Transverse colon (tissue), 4 donors: ENCODE measurements at regions not wholly inside any gene's neighbourhood (a gene's known extent, or its start where the extent isn't known, plus 50 kb on each side); places are given as distances from the start of the nearest gene placed in this dataset.

Source experiments
- DNase-seq: peaks from one replicate; pipeline ENCODE4 v3.0.0-alpha.2; 2019
- H3K27ac ChIP-seq, 4 donors: fragments of 200-600 bp; sonication (generic); 2 replicates each; pipeline ENCODE4 v1.5.1; 2016 to 2018; ENCODE audit warnings: inconsistent platforms in 4 of 4
- H3K27me3 ChIP-seq: fragments of 200-600 bp; sonication (generic); 2 replicates; pipeline ENCODE4 v1.5.1; 2017; ENCODE audit warnings: inconsistent platforms
- H3K36me3 ChIP-seq, 4 donors: fragments of 200-600 bp; sonication (generic); 2 replicates each; pipeline ENCODE4 v1.5.1; 2017 to 2019; ENCODE audit warnings: inconsistent platforms in 4 of 4
- H3K4me1 ChIP-seq, 4 donors: fragments of 200-600 bp; sonication (generic); 2 replicates each; pipeline ENCODE4 v1.5.1; 2017 to 2020; ENCODE audit warnings: inconsistent platforms in 4 of 4
- H3K4me3 ChIP-seq, 4 donors: fragments of 200-600 bp; sonication (generic); 1 replicate in 1 of 4; 2 replicates in 3 of 4; pipeline versions ENCODE4 v1.5.1 to v1.6.1; 2017 to 2019; ENCODE audit warnings: inconsistent platforms in 4 of 4
- H3K9me3 ChIP-seq, 2 donors: fragments of 200-600 bp; sonication (generic); 2 replicates each; pipeline ENCODE4 v1.5.1; 2017 to 2019; ENCODE audit warnings: inconsistent platforms in 2 of 2
- EP300 ChIP-seq: sonication (generic); formaldehyde crosslinking; IDR thresholded peaks from one replicate; pipeline ENCODE4 v1.6.1; 2017; ENCODE audit warnings: antibody characterized with exemption, low read depth
- POLR2A ChIP-seq: fragments of 450-650 bp; IDR thresholded peaks from one replicate; pipeline ENCODE4 v1.6.1; 2016; ENCODE audit warnings: antibody characterized with exemption, mild to moderate bottlenecking, moderate library complexity
- POLR2AphosphoS5 ChIP-seq, 3 donors: sonication (generic); formaldehyde crosslinking; IDR thresholded peaks; one replicate each; pipeline ENCODE4 v1.6.1; 2016; ENCODE audit warnings: antibody characterized with exemption in 3 of 3
- WGBS, 2 donors: methylation state at CpG; one replicate each; pipeline ENCODE4 v1.1.5; 2018; ENCODE audit warnings: low coverage in 1 of 2; 5-methylcytosine and 5-hydroxymethylcytosine counted together
- in situ Hi-C, 4 donors: fragments of 200-750 bp; cut with MboI; loops; one replicate each; pipeline versions ENCODE4 v1.15.0 to v1.15.1; 2017; ENCODE audit warnings: low sequenced_read_pairs in 3 of 4, low pct_ligation_motif_present in 1 of 4, low pct_unique_long_range_greater_than_20kb in 1 of 4
- intact Hi-C: fragments of 100-400 bp; cut with DNase I; formaldehyde crosslinking; loops from one replicate; pipeline ENCODE4 v1.15.1; 2023; ENCODE audit warnings: low total_unique reads
- TF ChIP-seq, protein P1 (sequence below), 5 experiments: fragments of 200-600 bp in 3 of 5; fragments of 450-650 bp in 2 of 5; sonication (generic) in 3 of 5; IDR thresholded peaks; 1 replicate in 2 of 5; 2 replicates in 3 of 5; pipeline ENCODE4 v1.5.1; 2016 to 2017; ENCODE audit warnings: antibody characterized with exemption in 5 of 5, inconsistent platforms in 3 of 5, mild to moderate bottlenecking in 2 of 5, moderate library complexity in 1 of 5

DNA sequence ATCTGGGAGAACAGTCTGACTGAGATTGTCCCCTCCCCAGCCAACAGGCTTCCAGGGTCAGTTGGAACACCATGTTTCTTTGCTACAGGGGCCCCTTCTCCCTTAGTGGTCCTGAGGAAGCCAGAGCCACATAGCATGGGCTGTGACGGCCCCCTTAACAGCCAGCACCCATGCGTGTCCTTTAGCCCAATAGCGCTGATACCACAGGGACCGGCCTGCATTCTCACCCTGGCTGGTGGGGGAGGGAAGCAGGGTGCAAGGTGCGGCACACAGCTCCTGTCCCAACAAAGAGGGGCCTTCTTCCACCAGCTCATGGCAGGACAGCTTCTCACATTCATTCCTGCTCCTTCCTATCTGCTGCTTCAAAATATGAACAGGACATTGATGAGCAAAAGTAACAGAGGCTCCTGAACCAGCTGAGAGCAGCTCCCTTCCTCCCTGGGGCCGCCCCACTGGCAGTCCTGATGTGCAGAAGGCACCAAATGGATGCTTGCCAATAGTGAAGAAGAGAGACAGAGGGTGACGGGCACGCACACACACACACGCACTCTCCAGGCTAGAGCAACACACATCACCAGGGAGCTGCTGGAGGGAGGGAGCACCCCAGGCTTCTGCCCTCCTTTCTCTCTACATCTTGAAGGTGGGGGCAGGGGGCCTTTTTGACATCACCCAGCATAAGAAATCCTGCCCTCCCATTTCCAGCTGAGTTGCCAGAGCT is 99.4 kb downstream of the CRYAA start:
- TF ChIP-seq POLR2AphosphoS5 (IDR thresholded peaks at IDR 0.05) (no peak), EP300 (no peak), POLR2A (no peak)
- TF ChIP-seq, protein P1, sequence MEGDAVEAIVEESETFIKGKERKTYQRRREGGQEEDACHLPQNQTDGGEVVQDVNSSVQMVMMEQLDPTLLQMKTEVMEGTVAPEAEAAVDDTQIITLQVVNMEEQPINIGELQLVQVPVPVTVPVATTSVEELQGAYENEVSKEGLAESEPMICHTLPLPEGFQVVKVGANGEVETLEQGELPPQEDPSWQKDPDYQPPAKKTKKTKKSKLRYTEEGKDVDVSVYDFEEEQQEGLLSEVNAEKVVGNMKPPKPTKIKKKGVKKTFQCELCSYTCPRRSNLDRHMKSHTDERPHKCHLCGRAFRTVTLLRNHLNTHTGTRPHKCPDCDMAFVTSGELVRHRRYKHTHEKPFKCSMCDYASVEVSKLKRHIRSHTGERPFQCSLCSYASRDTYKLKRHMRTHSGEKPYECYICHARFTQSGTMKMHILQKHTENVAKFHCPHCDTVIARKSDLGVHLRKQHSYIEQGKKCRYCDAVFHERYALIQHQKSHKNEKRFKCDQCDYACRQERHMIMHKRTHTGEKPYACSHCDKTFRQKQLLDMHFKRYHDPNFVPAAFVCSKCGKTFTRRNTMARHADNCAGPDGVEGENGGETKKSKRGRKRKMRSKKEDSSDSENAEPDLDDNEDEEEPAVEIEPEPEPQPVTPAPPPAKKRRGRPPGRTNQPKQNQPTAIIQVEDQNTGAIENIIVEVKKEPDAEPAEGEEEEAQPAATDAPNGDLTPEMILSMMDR (IDR thresholded peaks at IDR 0.05), result no peak
- in situ Hi-C loops, result no loop called here
- no peaks in the 10 kb centered on the region for H3K4me1 ChIP-seq
- no peak for DNase-seq
- intact Hi-C loops, result no loop called here
- H3K4me3 ChIP-seq, result no peak overlapping the region
- H3K27ac ChIP-seq, result no peak overlapping the region
- WGBS, 2 donors, result 90 to 100% methylated on average over 1 to 6 of the region's 9 CpGs
- H3K36me3 ChIP-seq, result no peaks in the 10 kb centered on the region
- no peaks in the 10 kb centered on the region for H3K9me3 ChIP-seq
- peaks cover 20% of the 10 kb centered on the region for H3K27me3 ChIP-seq

DNA sequence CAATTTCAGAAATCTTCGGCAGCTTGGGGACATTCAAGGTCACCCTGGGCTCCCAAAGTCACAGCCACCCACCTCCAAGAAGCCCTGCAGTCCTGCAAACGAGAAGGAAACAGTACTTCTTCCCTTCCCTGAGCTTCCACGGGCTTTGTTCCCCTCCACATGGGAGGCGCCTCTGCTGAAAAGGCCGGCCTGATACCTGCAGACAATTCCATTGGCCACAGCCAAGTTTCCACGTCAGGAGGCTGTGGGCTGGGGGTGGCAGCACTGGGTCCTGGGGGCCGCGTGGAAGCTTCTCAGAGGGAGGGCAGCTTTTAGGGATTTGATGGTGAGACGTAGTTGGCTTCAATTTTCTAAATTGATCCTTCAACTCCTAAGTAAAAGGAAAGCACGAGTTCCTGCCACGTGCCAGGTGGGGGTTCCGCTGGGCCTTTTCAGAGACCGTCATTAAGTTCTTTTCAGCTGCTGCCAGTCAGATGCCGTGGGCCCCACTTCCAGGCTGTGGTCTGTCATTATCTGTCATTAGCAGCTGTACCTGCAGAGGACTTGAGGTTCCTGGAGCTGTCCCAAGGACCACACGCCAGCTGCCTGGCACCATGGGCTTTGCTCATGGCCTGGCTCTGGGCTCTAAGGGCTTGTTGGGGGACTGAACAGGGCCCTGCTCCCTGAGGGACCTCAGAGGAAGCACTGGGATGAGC is 98.7 kb downstream of the CRYAA start:
- in situ Hi-C loops (no loop called here), intact Hi-C loops (no loop called here)
- Histone ChIP-seq H3K36me3 (no peaks in the 10 kb centered on the region), H3K4me3 (no peak overlapping the region), H3K4me1 (no peaks in the 10 kb centered on the region), H3K9me3 (no peaks in the 10 kb centered on the region), H3K27ac (no peak overlapping the region), H3K27me3 (peaks cover 16% of the 10 kb centered on the region)
- 93% methylated on average over 15 of the region's 15 CpGs; no CpG with 5 or more reads in 1 of the 2 donors for WGBS, 2 donors
- TF ChIP-seq POLR2A (no peak), POLR2AphosphoS5 (IDR thresholded peaks at IDR 0.05) (no peak), EP300 (no peak)
- TF ChIP-seq, protein P1 (IDR thresholded peaks at IDR 0.05), result no peak
- no peak for DNase-seq

DNA sequence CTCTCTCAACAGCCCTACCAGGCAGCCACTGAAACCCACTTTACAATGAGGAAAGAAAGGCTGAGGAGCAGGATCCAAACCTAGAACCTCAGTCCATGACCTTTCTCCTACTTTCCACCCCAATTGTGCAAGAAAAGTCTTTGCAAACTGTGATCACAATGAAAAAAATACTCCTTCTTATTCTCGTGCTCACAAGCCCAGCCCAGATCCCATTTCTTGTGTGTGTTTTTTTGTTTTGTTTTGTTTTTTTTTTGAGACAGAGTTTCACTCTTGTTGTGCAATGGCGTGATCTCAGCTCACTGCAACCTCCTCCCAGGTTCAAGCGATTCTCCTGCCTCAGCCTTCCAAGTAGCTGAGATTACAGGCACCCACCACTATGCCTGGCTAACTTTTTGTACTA is 97.7 kb downstream of the CRYAA start:
- TF ChIP-seq POLR2AphosphoS5 (IDR thresholded peaks at IDR 0.05), result no peak
- TF ChIP-seq POLR2A, result no peak
- no peak for TF ChIP-seq EP300
- TF ChIP-seq, protein P1 (IDR thresholded peaks at IDR 0.05), result no peak
- H3K4me3 ChIP-seq, result no peak overlapping the region
- no peak overlapping the region for H3K27ac ChIP-seq
- H3K27me3 ChIP-seq, result peaks cover 11% of the 10 kb centered on the region
- H3K36me3 ChIP-seq, result no peaks in the 10 kb centered on the region
- H3K9me3 ChIP-seq, result no peaks in the 10 kb centered on the region
- in situ Hi-C loops (no loop called here), intact Hi-C loops (no loop called here)
- WGBS, 2 donors, result 70 to 86% methylated on average over 3 of the region's 3 CpGs
- no peaks in the 10 kb centered on the region for H3K4me1 ChIP-seq
- DNase-seq, result no peak

DNA sequence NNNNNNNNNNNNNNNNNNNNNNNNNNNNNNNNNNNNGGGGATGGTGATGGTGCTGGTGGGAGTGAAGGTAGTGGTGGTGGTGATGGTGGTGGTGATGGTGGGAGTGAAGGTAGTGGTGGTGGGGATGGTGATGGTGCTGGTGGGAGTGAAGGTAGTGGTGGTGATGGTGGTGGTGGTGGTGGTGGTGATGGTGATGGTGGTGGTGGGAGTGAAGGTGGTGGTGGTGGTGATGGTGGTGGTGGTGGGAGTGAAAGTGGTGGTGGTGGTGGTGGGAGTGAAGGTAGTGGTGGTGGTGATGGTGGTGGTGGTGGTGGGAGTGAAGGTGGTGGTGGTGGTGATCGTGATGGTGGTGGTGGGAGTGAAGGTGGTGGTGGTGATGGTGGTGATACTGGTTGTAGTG is 93.6 kb downstream of the CRYAA start:
- Histone ChIP-seq H3K36me3 (no peaks in the 10 kb centered on the region), H3K4me3 (no peak overlapping the region), H3K27ac (no peak overlapping the region), H3K27me3 (no peaks in the 10 kb centered on the region), H3K4me1 (no peaks in the 10 kb centered on the region), H3K9me3 (no peaks in the 10 kb centered on the region)
- no peak for DNase-seq
- in situ Hi-C loops (no loop called here), intact Hi-C loops (no loop called here)
- TF ChIP-seq POLR2A (no peak), EP300 (no peak)
- TF ChIP-seq, protein P1 (IDR thresholded peaks at IDR 0.05), result no peak
- 33 to 100% methylated on average over 1 of the region's 1 CpG for WGBS, 2 donors
